A673 (cell line): ENCODE measurements at regions not wholly inside any gene's neighbourhood (a gene's known extent, or its start where the extent isn't known, plus 50 kb on each side); places are given as distances from the start of the nearest gene placed in this dataset.

Experiments
- BruUV-seq: library from RNA; stranded (reverse); fragments of 400-500 nt; replicated peaks from 2 replicates; lab custom pipeline; 2021; lab: Mats Ljungman, UMichigan
- CTCF ChIA-PET: fragments of 300-600 bp; sonication (Branson Sonifier 250); formaldehyde crosslinking; loops from one replicate; lab custom pipeline; 2022; ENCODE audit warnings: antibody characterized with exemption; lab: Charles Lee
- POLR2A ChIA-PET: fragments of 300-600 bp; sonication (Branson Sonifier 250); formaldehyde crosslinking; loops from one replicate; lab custom pipeline; 2022; ENCODE audit warnings: antibody characterized with exemption; ENCODE audit not compliant: low non-redundant PET; lab: Charles Lee
- DNase-seq: peaks from one replicate; pipeline ENCODE4 v3.0.0-alpha.2; 2015; ENCODE audit warnings: low spot score
- H3K27ac ChIP-seq: fragments of 200-600 bp; sonication (generic); 2 replicates; pipeline ENCODE4 v1.5.1; 2016; ENCODE audit warnings: mixed run types, low read depth, mild to moderate bottlenecking, mixed read lengths, antibody characterized with exemption, low read length; ENCODE audit not compliant: poor library complexity, severe bottlenecking
- H3K27me3 ChIP-seq: fragments of 200-600 bp; sonication (generic); replicated peaks from 2 replicates; pipeline ENCODE4 v1.6.1; 2017; ENCODE audit warnings: mixed run types, low read depth, mild to moderate bottlenecking, mixed read lengths, antibody characterized with exemption, low read length; ENCODE audit not compliant: insufficient read depth, poor library complexity
- H3K36me3 ChIP-seq: fragments of 200-600 bp; sonication (generic); 2 replicates; pipeline ENCODE4 v1.6.1; 2016; ENCODE audit warnings: mixed run types, mild to moderate bottlenecking, mixed read lengths, antibody characterized with exemption, low read length; ENCODE audit not compliant: insufficient read depth, poor library complexity, severe bottlenecking
- H3K4me1 ChIP-seq: fragments of 200-600 bp; sonication (generic); 2 replicates; pipeline ENCODE4 v1.6.1; 2017; ENCODE audit warnings: mixed run types, mild to moderate bottlenecking, mixed read lengths, antibody characterized with exemption, low read length; ENCODE audit not compliant: insufficient read depth, poor library complexity, severe bottlenecking
- H3K4me3 ChIP-seq: fragments of 200-600 bp; sonication (generic); 2 replicates; pipeline ENCODE4 v1.5.1; 2016; ENCODE audit warnings: low read depth, mixed run types, mild to moderate bottlenecking, mixed read lengths, low read length; ENCODE audit not compliant: poor library complexity, severe bottlenecking
- H3K9me3 ChIP-seq: fragments of 200-600 bp; sonication (generic); 2 replicates; pipeline ENCODE4 v1.6.1; 2016; ENCODE audit warnings: mixed run types, low read depth, mild to moderate bottlenecking, mixed read lengths, antibody characterized with exemption, low read length; ENCODE audit not compliant: poor library complexity, severe bottlenecking
- CTCF ChIP-seq: fragments of 300-800, 200-600 bp; sonication (generic); conservative IDR thresholded peaks from 2 replicates; pipeline ENCODE4 v1.5.1; 2017; ENCODE audit warnings: low read depth, mild to moderate bottlenecking, antibody characterized with exemption, low read length, moderate library complexity, mixed read lengths
- EZH2 ChIP-seq: fragments of 200-600 bp; sonication (generic); IDR thresholded peaks from 2 replicates; pipeline ENCODE4 v1.6.1; 2017; ENCODE audit warnings: borderline replicate concordance, low read depth, mild to moderate bottlenecking, mixed read lengths, antibody characterized with exemption, low read length; ENCODE audit not compliant: poor library complexity, severe bottlenecking
- intact Hi-C: fragments of 100-400 bp; cut with micrococcal nuclease; formaldehyde crosslinking; loops from one replicate; pipeline ENCODE4 v1.10.0; 2022; ENCODE audit not compliant: unreplicated experiment

GRCh38 chr6:19158586-19158985 is 678.6 kb upstream of the ID4 start:
- no peak for DNase-seq
- intact Hi-C loops, result no loop called here
- POLR2A ChIA-PET, result no interaction called here
- no peaks in the 10 kb centered on the region for H3K36me3 ChIP-seq
- H3K4me3 ChIP-seq, result no peak overlapping the region
- no peaks in the 10 kb centered on the region for H3K4me1 ChIP-seq
- H3K27me3 ChIP-seq, result no peaks in the 10 kb centered on the region
- CTCF ChIA-PET, result interaction anchor here (0.6 kb wide), 1 partner anchor 55 kb away, joined by 5 read pairs; no protein-coding TSS in a partner anchor
- no peaks in the 10 kb centered on the region for H3K9me3 ChIP-seq
- no peak for TF ChIP-seq EZH2
- BruUV-seq, result no TSS peak
- H3K27ac ChIP-seq, result no peak overlapping the region

GRCh38 chr6:19159089-19159488 is 678.1 kb upstream of the ID4 start:
- no peak for DNase-seq
- Histone ChIP-seq H3K4me1 (no peaks in the 10 kb centered on the region), H3K36me3 (no peaks in the 10 kb centered on the region), H3K27ac (no peak overlapping the region), H3K9me3 (no peaks in the 10 kb centered on the region), H3K4me3 (no peak overlapping the region), H3K27me3 (no peaks in the 10 kb centered on the region)
- BruUV-seq, result no TSS peak
- ChIA-PET CTCF (no interaction called here), POLR2A (no interaction called here)
- intact Hi-C loops, result no loop called here
- no peak for TF ChIP-seq EZH2
- no peak for TF ChIP-seq CTCF

- intact Hi-C loops, result no loop called here
- Histone ChIP-seq H3K4me3 (no peak overlapping the region), H3K4me1 (no peaks in the 10 kb centered on the region), H3K27me3 (no peaks in the 10 kb centered on the region), H3K27ac (no peak overlapping the region), H3K9me3 (no peaks in the 10 kb centered on the region), H3K36me3 (no peaks in the 10 kb centered on the region)
- no peak for TF ChIP-seq CTCF
- TF ChIP-seq EZH2, result no peak
- ChIA-PET POLR2A (no interaction called here), CTCF (no interaction called here)
- no peak for DNase-seq
- no TSS peak for BruUV-seq
Observed at GRCh38 chr6:19159561-19159960, 677.6 kb upstream of the ID4 start.

GRCh38 chr6:19160081-19160730 is 677.0 kb upstream of the ID4 start:
- CTCF ChIA-PET, result no interaction called here
- no peak for DNase-seq
- TF ChIP-seq CTCF, result no peak
- no peak for TF ChIP-seq EZH2
- Histone ChIP-seq H3K4me3 (no peak overlapping the region), H3K27me3 (no peaks in the 10 kb centered on the region), H3K27ac (no peak overlapping the region), H3K4me1 (no peaks in the 10 kb centered on the region), H3K36me3 (no peaks in the 10 kb centered on the region), H3K9me3 (no peaks in the 10 kb centered on the region)
- intact Hi-C loops, result no loop called here
- POLR2A ChIA-PET, result no interaction called here
- BruUV-seq, result no TSS peak
